Neural progenitor cell (in vitro differentiated cells): ENCODE measurements at regions not wholly inside any gene's neighbourhood (a gene's known extent, or its start where the extent isn't known, plus 50 kb on each side); places are given as distances from the start of the nearest gene placed in this dataset.

Source experiments
- DNase-seq: peaks from one replicate; pipeline ENCODE4 v3.0.0-alpha.2; 2016; ENCODE audit warnings: low spot score
- H2AFZ ChIP-seq: fragments of 200-600 bp; sonication (generic); replicated peaks from 2 replicates; pipeline ENCODE4 v1.6.1; 2016; ENCODE audit warnings: antibody characterized with exemption
- H3F3A ChIP-seq: fragments of 200-600 bp; sonication (generic); 2 replicates; pipeline ENCODE4 v1.6.1; 2016; ENCODE audit warnings: antibody characterized with exemption, low read depth
- H3K27ac ChIP-seq: fragments of 200-600 bp; sonication (generic); 2 replicates; pipeline ENCODE4 v1.5.1; 2016; ENCODE audit warnings: mild to moderate bottlenecking
- H3K27me3 ChIP-seq: fragments of 200-600 bp; sonication (generic); 2 replicates; pipeline ENCODE4 v1.6.1; 2016; ENCODE audit warnings: mild to moderate bottlenecking, moderate library complexity
- H3K36me3 ChIP-seq: fragments of 200-600 bp; sonication (generic); 2 replicates; pipeline ENCODE4 v1.5.1; 2016
- H3K4me1 ChIP-seq: fragments of 200-600 bp; sonication (generic); 2 replicates; pipeline ENCODE4 v1.6.1; 2016; ENCODE audit warnings: mixed run types
- H3K4me2 ChIP-seq: fragments of 200-600 bp; sonication (generic); 2 replicates; pipeline ENCODE4 v1.6.1; 2016
- H3K4me3 ChIP-seq: fragments of 200-600 bp; sonication (generic); 2 replicates; pipeline ENCODE4 v1.5.1; 2016
- H3K79me2 ChIP-seq: fragments of 200-600 bp; sonication (generic); 2 replicates; pipeline ENCODE4 v1.6.1; 2016; ENCODE audit warnings: low read depth
- H3K9ac ChIP-seq: fragments of 200-600 bp; sonication (generic); 2 replicates; pipeline ENCODE4 v1.6.1; 2016
- H3K9me3 ChIP-seq: fragments of 200-600 bp; sonication (generic); 2 replicates; pipeline ENCODE4 v1.5.1; 2016; ENCODE audit warnings: low read depth
- H4K20me1 ChIP-seq: fragments of 200-600 bp; sonication (generic); 2 replicates; pipeline ENCODE4 v1.6.1; 2016; ENCODE audit warnings: low read depth
- H3K27ac Mint-ChIP-seq: 3 replicates; pipeline ENCODE4 v1.8.0; 2021; ENCODE audit warnings: mixed read lengths
- H3K27me3 Mint-ChIP-seq: 2 replicates; pipeline ENCODE4 v1.8.0; 2022; ENCODE audit warnings: low read depth, mild to moderate bottlenecking, inconsistent platforms, moderate library complexity, mixed read lengths; ENCODE audit not compliant: insufficient read depth
- H3K36me3 Mint-ChIP-seq: 3 replicates; pipeline ENCODE4 v1.8.0; 2021; ENCODE audit warnings: mixed read lengths
- H3K4me1 Mint-ChIP-seq: 3 replicates; pipeline ENCODE4 v1.8.0; 2021; ENCODE audit warnings: mixed read lengths
- H3K4me3 Mint-ChIP-seq: 3 replicates; pipeline ENCODE4 v1.8.0; 2021; ENCODE audit warnings: mild to moderate bottlenecking, moderate library complexity, mixed read lengths
- H3K9me3 Mint-ChIP-seq: 3 replicates; pipeline ENCODE4 v1.8.0; 2020; ENCODE audit warnings: mixed read lengths
- CTCF ChIP-seq: fragments of 200-600 bp; sonication (generic); IDR thresholded peaks from 2 replicates; pipeline ENCODE4 v1.5.1; 2017; ENCODE audit warnings: antibody characterized with exemption, mild to moderate bottlenecking
- EZH2 ChIP-seq: fragments of 200-600 bp; sonication (generic); IDR thresholded peaks from 2 replicates; pipeline ENCODE4 v1.6.1; 2017; ENCODE audit warnings: antibody characterized with exemption, mild to moderate bottlenecking, moderate library complexity
- EZH2phosphoT487 ChIP-seq: fragments of 200-600 bp; sonication (generic); IDR thresholded peaks from 2 replicates; pipeline ENCODE4 v1.6.1; 2017; ENCODE audit warnings: antibody characterized with exemption

- Mint-ChIP-seq H3K9me3 (peaks cover 21% of the 10 kb centered on the region), H3K4me3 (no peak overlapping the region), H3K27ac (no peak overlapping the region), H3K27me3 (no peaks in the 10 kb centered on the region), H3K4me1 (no peaks in the 10 kb centered on the region), H3K36me3 (no peaks in the 10 kb centered on the region)
- Histone ChIP-seq H2AFZ (no peak overlapping the region), H3K27ac (no peak overlapping the region), H4K20me1 (no peaks in the 10 kb centered on the region), H3K4me1 (peaks cover 11% of the 10 kb centered on the region), H3K79me2 (no peaks in the 10 kb centered on the region), H3K9me3 (no peaks in the 10 kb centered on the region), H3K4me3 (no peak overlapping the region), H3K9ac (no peak overlapping the region), H3F3A (no peaks in the 10 kb centered on the region), H3K27me3 (no peaks in the 10 kb centered on the region), H3K4me2 (no peak overlapping the region), H3K36me3 (no peaks in the 10 kb centered on the region)
- TF ChIP-seq CTCF, result no peak
- no peak for TF ChIP-seq EZH2phosphoT487
- TF ChIP-seq EZH2, result no peak
- no peak for DNase-seq
Observed at GRCh38 chr1:218634212-218634611, 289.1 kb downstream of the TGFB2 start.

- TF ChIP-seq EZH2 (no peak), CTCF (no peak), EZH2phosphoT487 (no peak)
- H4K20me1 ChIP-seq, result no peaks in the 10 kb centered on the region
- no peaks in the 10 kb centered on the region for H3K27me3 ChIP-seq
- H3K36me3 ChIP-seq, result no peaks in the 10 kb centered on the region
- H3K9ac ChIP-seq, result no peak overlapping the region
- no peak for DNase-seq
- no peaks in the 10 kb centered on the region for H3K4me1 Mint-ChIP-seq
- peaks cover 8% of the 10 kb centered on the region for H3K9me3 Mint-ChIP-seq
- H3K27ac ChIP-seq, result no peak overlapping the region
- H3K27me3 Mint-ChIP-seq, result no peaks in the 10 kb centered on the region
- no peaks in the 10 kb centered on the region for H3F3A ChIP-seq
- H3K4me1 ChIP-seq, result peaks cover 11% of the 10 kb centered on the region
- H3K4me2 ChIP-seq, result no peak overlapping the region
- H2AFZ ChIP-seq, result no peak overlapping the region
- H3K4me3 Mint-ChIP-seq, result no peak overlapping the region
- no peaks in the 10 kb centered on the region for H3K9me3 ChIP-seq
- no peaks in the 10 kb centered on the region for H3K36me3 Mint-ChIP-seq
- H3K4me3 ChIP-seq, result no peak overlapping the region
- H3K27ac Mint-ChIP-seq, result no peak overlapping the region
- H3K79me2 ChIP-seq, result no peaks in the 10 kb centered on the region
Observed at GRCh38 chr1:218636548-218636947, 291.4 kb downstream of the TGFB2 start.

GRCh38 chr1:218640173-218640572 is 295.0 kb downstream of the TGFB2 start:
- Mint-ChIP-seq H3K27ac (no peak overlapping the region), H3K9me3 (peaks cover 2% of the 10 kb centered on the region), H3K4me1 (peaks cover 7% of the 10 kb centered on the region), H3K36me3 (no peaks in the 10 kb centered on the region), H3K4me3 (no peak overlapping the region), H3K27me3 (no peaks in the 10 kb centered on the region)
- no peak overlapping the region for H2AFZ ChIP-seq
- peaks cover 4% of the 10 kb centered on the region for H3F3A ChIP-seq
- no peak overlapping the region for H3K9ac ChIP-seq
- no peak overlapping the region for H3K4me3 ChIP-seq
- H3K27ac ChIP-seq, result no peak overlapping the region
- no peaks in the 10 kb centered on the region for H3K79me2 ChIP-seq
- no peak for TF ChIP-seq CTCF
- TF ChIP-seq EZH2, result no peak
- TF ChIP-seq EZH2phosphoT487, result no peak
- no peaks in the 10 kb centered on the region for H3K27me3 ChIP-seq
- no peaks in the 10 kb centered on the region for H3K36me3 ChIP-seq
- H3K4me1 ChIP-seq, result peaks cover 5% of the 10 kb centered on the region
- no peak for DNase-seq
- H4K20me1 ChIP-seq, result no peaks in the 10 kb centered on the region
- no peak overlapping the region for H3K4me2 ChIP-seq
- no peaks in the 10 kb centered on the region for H3K9me3 ChIP-seq
